Naive thymus-derived CD4-positive, alpha-beta T cell (primary cell): ENCODE measurements at regions not wholly inside any gene's neighbourhood (a gene's known extent, or its start where the extent isn't known, plus 50 kb on each side); places are given as distances from the start of the nearest gene placed in this dataset.

Experiments
- ATAC-seq: fragments of 150-1000 bp; cut with Tn5 transposase; 2 replicates; pipeline ENCODE4 v1.10.0; 2021; ENCODE audit warnings: mild to moderate bottlenecking, moderate library complexity
- CTCF ChIA-PET: fragments of 350-600 bp; sonication (Branson Sonifier 250); formaldehyde crosslinking; loops from one replicate; lab custom pipeline; 2021; ENCODE audit warnings: antibody characterized with exemption; lab: Charles Lee
- POLR2A ChIA-PET: fragments of 350-600 bp; sonication (Branson Sonifier 250); formaldehyde crosslinking; loops from one replicate; lab custom pipeline; 2021; ENCODE audit warnings: antibody characterized with exemption, inconsistent platforms; lab: Charles Lee
- DNase-seq, 9 donors: peaks; one replicate each; pipeline versions ENCODE4 v3.0.0 to v3.0.0-alpha.2; 2020 to 2022; ENCODE audit warnings: mixed read lengths in 1 of 9
- H3K27ac ChIP-seq: one replicate; pipeline ENCODE4 v1.7.0; 2013; ENCODE audit warnings: mild to moderate bottlenecking, low read depth, low read length, moderate library complexity
- H3K27me3 ChIP-seq, 2 donors: one replicate each; pipeline ENCODE4 v1.7.0; 2013; ENCODE audit warnings: low read length in 2 of 2, mild to moderate bottlenecking in 2 of 2, moderate library complexity in 2 of 2; ENCODE audit not compliant: control insufficient read depth in 2 of 2, insufficient read depth in 2 of 2
- H3K36me3 ChIP-seq, 3 experiments: 1 replicate in 2 of 3; 2 replicates in 1 of 3; pipeline ENCODE4 v1.7.0; 2013; ENCODE audit warnings: low read length in 3 of 3, mild to moderate bottlenecking in 3 of 3, moderate library complexity in 1 of 3; ENCODE audit not compliant: insufficient read depth in 3 of 3, control insufficient read depth in 2 of 3
- H3K4me1 ChIP-seq, 2 donors: one replicate each; pipeline ENCODE4 v1.7.0; 2013; ENCODE audit warnings: low read length in 2 of 2, mild to moderate bottlenecking in 2 of 2, moderate library complexity in 1 of 2; ENCODE audit not compliant: control insufficient read depth in 2 of 2, insufficient read depth in 2 of 2
- H3K4me3 ChIP-seq: 2 replicates; pipeline ENCODE4 v1.7.0; 2013; ENCODE audit warnings: mild to moderate bottlenecking, low read length
- H3K9me3 ChIP-seq, 3 experiments: 1 replicate in 2 of 3; 2 replicates in 1 of 3; pipeline ENCODE4 v1.7.0; 2013; ENCODE audit warnings: low read length in 3 of 3; ENCODE audit not compliant: control insufficient read depth in 2 of 3
- H3K27ac Mint-ChIP-seq, 9 donors: one replicate each; pipeline ENCODE4 v1.8.0; 2020 to 2022; ENCODE audit warnings: mixed read lengths in 9 of 9, mild to moderate bottlenecking in 8 of 9, moderate library complexity in 5 of 9, inconsistent platforms in 2 of 9
- H3K27me3 Mint-ChIP-seq, 5 donors: one replicate each; pipeline ENCODE4 v1.8.0; 2021 to 2022; ENCODE audit warnings: mixed read lengths in 5 of 5, mild to moderate bottlenecking in 1 of 5
- H3K36me3 Mint-ChIP-seq, 5 donors: one replicate each; pipeline ENCODE4 v1.8.0; 2020 to 2022; ENCODE audit warnings: mixed read lengths in 5 of 5, mild to moderate bottlenecking in 3 of 5, inconsistent platforms in 1 of 5
- H3K4me1 Mint-ChIP-seq, 7 donors: one replicate each; pipeline ENCODE4 v1.8.0; 2020 to 2022; ENCODE audit warnings: mixed read lengths in 7 of 7, mild to moderate bottlenecking in 3 of 7, inconsistent platforms in 1 of 7
- H3K4me3 Mint-ChIP-seq, 10 donors: one replicate each; pipeline ENCODE4 v1.8.0; 2020 to 2022; ENCODE audit warnings: mild to moderate bottlenecking in 10 of 10, mixed read lengths in 10 of 10, moderate library complexity in 6 of 10, inconsistent platforms in 2 of 10
- H3K9me3 Mint-ChIP-seq, 11 donors: one replicate each; pipeline ENCODE4 v1.8.0; 2020 to 2022; ENCODE audit warnings: mixed read lengths in 11 of 11, mild to moderate bottlenecking in 4 of 11, inconsistent platforms in 1 of 11, moderate library complexity in 1 of 11
- intact Hi-C, 2 donors: fragments of 100-400 bp; cut with micrococcal nuclease; formaldehyde crosslinking; loops; one replicate each; pipeline ENCODE4 v1.15.1; 2023

DNA sequence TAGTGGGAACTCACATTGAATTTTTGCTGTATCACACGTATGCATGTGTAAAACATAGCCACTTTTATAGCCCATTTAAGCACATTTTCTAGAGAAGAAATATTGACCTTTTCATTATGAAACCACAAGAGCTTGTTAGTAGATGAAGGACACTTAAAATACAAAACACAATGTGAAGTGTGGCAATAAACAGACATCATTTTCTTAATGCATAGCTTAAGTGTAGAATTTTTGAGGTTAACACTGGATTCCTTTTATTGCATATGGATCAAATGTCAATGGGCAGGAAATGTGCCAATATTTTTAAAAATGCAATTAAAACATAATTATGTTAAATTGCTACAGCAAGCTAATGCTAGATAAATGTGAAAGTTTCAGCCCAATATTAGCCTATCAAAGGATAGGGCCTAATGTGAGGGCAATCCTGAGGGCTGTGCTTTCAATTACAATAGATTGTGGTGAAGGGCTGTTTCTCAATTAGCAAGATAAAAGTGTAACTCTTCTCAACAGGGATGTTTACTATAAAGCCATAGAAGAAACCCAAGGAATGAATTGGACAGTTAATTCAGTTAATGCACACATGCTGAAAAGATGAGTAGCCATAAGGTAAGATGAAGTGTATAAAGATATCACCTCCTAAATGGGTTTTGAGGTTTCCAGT lies 489.0 kb upstream of the CDIN1 start:
- ChIA-PET POLR2A (no interaction called here), CTCF (no interaction called here)
- Mint-ChIP-seq H3K4me3 (no peak overlapping the region), H3K4me1 (no peaks in the 10 kb centered on the region), H3K9me3 (peaks cover 0 to 15% (median 6%) of the 10 kb centered on the region in 11 donors), H3K27me3 (peaks cover 0 to 3% (median 0%) of the 10 kb centered on the region in 5 donors), H3K27ac (no peak overlapping the region), H3K36me3 (no peaks in the 10 kb centered on the region)
- Histone ChIP-seq H3K36me3 (no peaks in the 10 kb centered on the region), H3K27ac (no peak overlapping the region), H3K9me3 (no peaks in the 10 kb centered on the region), H3K4me3 (no peak overlapping the region), H3K27me3 (no peaks in the 10 kb centered on the region), H3K4me1 (no peaks in the 10 kb centered on the region)
- ATAC-seq (no peak), DNase-seq (no peak)
- intact Hi-C loops, result no loop called here

DNA sequence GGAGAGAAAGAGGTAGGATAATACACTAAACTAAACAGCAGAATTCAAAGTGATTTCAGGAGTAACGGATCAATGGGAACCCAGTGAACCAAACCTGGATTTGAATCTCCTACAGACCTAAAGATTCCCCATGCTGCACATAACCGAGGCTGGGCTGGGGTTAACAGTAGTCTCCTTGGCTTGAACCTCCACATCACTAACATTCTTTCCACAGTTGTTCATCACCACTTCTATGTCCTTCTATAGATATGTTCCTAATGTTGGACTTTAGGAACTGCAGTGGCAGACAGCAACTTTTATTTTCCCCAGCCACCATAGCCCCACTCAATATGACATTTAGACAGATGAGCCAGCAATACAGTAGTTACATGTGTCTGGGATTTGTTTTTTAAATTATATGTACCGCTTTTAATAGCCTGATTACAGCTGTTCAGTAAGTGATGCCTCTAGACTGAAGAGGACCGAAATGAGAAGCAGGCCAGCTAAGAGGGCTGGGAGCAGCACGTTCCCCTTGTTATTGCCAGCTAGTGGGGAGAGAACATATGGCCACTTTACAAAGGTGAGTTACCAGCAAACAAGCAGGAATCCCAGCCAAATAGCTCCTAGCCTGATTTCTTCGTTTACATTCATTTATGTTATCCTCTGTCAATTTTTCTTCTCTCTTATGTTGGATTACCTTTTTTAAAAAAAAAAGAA lies 472.6 kb upstream of the CDIN1 start:
- POLR2A ChIA-PET, result no interaction called here
- Mint-ChIP-seq H3K27me3 (no peaks in the 10 kb centered on the region), H3K4me1 (no peaks in the 10 kb centered on the region), H3K27ac (no peak overlapping the region), H3K9me3 (peaks cover 0 to 5% (median under 1%) of the 10 kb centered on the region in 11 donors), H3K36me3 (no peaks in the 10 kb centered on the region), H3K4me3 (no peak overlapping the region)
- H3K27me3 ChIP-seq, result no peaks in the 10 kb centered on the region
- no peaks in the 10 kb centered on the region for H3K4me1 ChIP-seq
- H3K9me3 ChIP-seq, result no peaks in the 10 kb centered on the region
- CTCF ChIA-PET, result no interaction called here
- no peak for ATAC-seq
- no peaks in the 10 kb centered on the region for H3K36me3 ChIP-seq
- H3K4me3 ChIP-seq, result no peak overlapping the region
- intact Hi-C loops, result no loop called here
- no peak for DNase-seq
- H3K27ac ChIP-seq, result no peak overlapping the region

DNA sequence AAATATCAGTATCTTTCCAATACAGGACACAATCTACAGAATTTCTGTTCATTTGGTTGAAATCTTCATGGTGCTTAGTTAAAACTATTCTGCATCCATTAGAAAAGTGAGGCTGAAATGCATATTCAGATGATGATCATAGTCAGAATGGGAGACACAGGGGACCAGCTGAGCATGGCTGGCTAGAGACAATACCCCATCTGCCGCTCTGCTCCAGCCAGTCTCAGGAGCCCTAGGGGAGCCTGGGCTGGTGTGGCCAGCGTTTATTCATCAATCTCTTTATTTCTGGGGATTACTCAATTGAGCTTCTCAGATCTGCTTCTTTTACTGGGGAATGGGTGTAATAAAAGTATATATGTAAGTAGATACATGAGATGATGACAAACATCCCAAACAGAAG lies 470.9 kb upstream of the CDIN1 start:
- no peaks in the 10 kb centered on the region for H3K36me3 ChIP-seq
- ChIA-PET POLR2A (no interaction called here), CTCF (no interaction called here)
- Mint-ChIP-seq H3K4me3 (no peak overlapping the region), H3K27me3 (no peaks in the 10 kb centered on the region), H3K27ac (no peak overlapping the region), H3K9me3 (peaks cover 0 to 5% (median 0%) of the 10 kb centered on the region in 11 donors), H3K36me3 (no peaks in the 10 kb centered on the region), H3K4me1 (no peaks in the 10 kb centered on the region)
- intact Hi-C loops, result no loop called here
- H3K4me1 ChIP-seq, result no peaks in the 10 kb centered on the region
- no peak overlapping the region for H3K27ac ChIP-seq
- H3K4me3 ChIP-seq, result no peak overlapping the region
- H3K27me3 ChIP-seq, result no peaks in the 10 kb centered on the region
- ATAC-seq, result no peak
- DNase-seq, result no peak
- no peaks in the 10 kb centered on the region for H3K9me3 ChIP-seq

DNA sequence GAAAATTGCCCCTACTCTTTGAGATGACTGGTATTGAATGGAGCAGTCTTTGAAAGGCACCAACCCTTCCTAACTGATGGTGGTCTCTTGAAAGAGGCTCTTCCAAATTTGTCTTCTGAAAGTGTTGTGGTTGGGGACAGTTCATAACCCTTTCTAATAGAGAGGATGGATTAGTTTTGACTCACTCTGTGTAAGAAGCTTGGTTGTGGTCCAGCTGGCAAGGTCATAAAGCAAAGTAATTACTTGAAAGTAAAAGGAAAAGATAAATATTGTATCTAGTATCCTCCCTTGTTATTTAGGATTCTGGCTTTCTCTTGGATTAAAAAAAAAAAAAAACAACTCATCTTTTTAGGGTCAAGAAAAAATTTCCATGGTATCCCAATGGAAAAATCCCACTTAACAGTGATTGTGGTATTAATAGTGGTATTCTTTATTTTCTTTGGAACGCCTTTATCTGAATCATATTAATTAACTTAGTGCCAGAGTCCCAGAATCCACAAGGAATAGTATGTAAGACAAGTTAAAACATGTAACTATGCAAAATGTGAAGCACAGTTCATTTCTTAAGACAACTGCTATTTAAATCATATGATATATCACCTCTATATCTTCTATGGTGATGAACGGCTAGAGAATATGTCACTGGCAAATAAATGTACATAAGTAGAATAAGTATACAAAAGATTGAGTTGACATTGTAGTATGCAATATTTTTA lies 469.3 kb upstream of the CDIN1 start:
- Histone ChIP-seq H3K27ac (no peak overlapping the region), H3K36me3 (no peaks in the 10 kb centered on the region), H3K27me3 (no peaks in the 10 kb centered on the region), H3K4me3 (no peak overlapping the region), H3K9me3 (no peaks in the 10 kb centered on the region), H3K4me1 (no peaks in the 10 kb centered on the region)
- Mint-ChIP-seq H3K4me1 (no peaks in the 10 kb centered on the region), H3K36me3 (no peaks in the 10 kb centered on the region), H3K9me3 (peaks cover 0 to 5% (median 0%) of the 10 kb centered on the region in 11 donors), H3K27ac (no peak overlapping the region), H3K27me3 (peaks cover 0 to 1% (median 0%) of the 10 kb centered on the region in 5 donors), H3K4me3 (no peak overlapping the region)
- ATAC-seq (no peak), DNase-seq (no peak)
- ChIA-PET POLR2A (no interaction called here), CTCF (no interaction called here)
- intact Hi-C loops, result no loop called here

DNA sequence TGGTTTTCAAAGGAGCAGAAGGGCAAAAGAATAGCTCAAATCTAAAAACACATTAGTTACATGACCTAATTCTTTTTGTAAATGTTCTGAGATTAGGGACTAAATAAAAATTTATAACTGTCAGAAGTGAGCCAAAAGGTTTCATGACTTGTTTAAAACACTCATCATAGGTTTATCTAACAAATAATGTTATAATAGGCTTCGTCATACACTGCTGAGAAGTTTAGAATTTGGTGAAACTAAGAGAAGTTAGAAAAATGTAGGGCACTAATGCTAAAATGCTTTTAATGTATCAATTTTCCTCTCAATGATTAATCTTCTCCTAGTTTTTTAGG lies 468.8 kb upstream of the CDIN1 start:
- ChIA-PET POLR2A (no interaction called here), CTCF (no interaction called here)
- Histone ChIP-seq H3K4me3 (no peak overlapping the region), H3K36me3 (no peaks in the 10 kb centered on the region), H3K9me3 (no peaks in the 10 kb centered on the region), H3K4me1 (no peaks in the 10 kb centered on the region), H3K27me3 (no peaks in the 10 kb centered on the region), H3K27ac (no peak overlapping the region)
- intact Hi-C loops, result no loop called here
- H3K36me3 Mint-ChIP-seq, result no peaks in the 10 kb centered on the region
- DNase-seq (no peak), ATAC-seq (no peak)
- no peak overlapping the region for H3K4me3 Mint-ChIP-seq
- peaks cover 0 to 4% (median 0%) of the 10 kb centered on the region in 5 donors for H3K27me3 Mint-ChIP-seq
- no peaks in the 10 kb centered on the region for H3K4me1 Mint-ChIP-seq
- H3K9me3 Mint-ChIP-seq, result peaks cover 0 to 8% (median 0%) of the 10 kb centered on the region in 11 donors
- no peak overlapping the region for H3K27ac Mint-ChIP-seq

DNA sequence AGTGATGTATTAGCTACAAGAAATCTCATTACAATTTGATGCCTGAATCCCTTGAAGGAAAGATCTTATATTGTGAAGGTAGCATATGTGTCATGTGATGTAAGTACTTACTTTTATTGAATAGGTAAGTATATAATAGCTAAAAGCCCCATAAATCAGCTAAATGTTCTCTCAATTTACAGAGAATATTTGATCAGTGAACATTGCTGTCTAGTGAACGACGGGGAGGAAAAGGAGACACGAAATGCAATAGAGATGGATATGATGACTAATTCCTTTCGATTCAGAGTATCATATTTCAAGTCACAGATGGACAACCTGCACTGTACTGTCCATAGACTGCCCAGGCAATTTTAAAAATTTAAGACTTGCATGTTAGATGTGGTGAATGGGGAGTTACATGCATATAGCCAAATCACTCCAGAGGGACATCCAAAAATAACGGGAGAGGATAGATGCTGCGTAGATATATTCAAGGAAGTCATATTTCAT lies 462.1 kb upstream of the CDIN1 start:
- Mint-ChIP-seq H3K27me3 (peaks cover 0 to 9% (median 0%) of the 10 kb centered on the region in 5 donors), H3K4me3 (no peak overlapping the region), H3K4me1 (no peaks in the 10 kb centered on the region), H3K9me3 (peaks cover 0 to 18% (median 4%) of the 10 kb centered on the region in 11 donors), H3K36me3 (no peaks in the 10 kb centered on the region), H3K27ac (no peak overlapping the region)
- H3K4me3 ChIP-seq, result no peak overlapping the region
- no peak for ATAC-seq
- ChIA-PET POLR2A (no interaction called here), CTCF (no interaction called here)
- no peaks in the 10 kb centered on the region for H3K9me3 ChIP-seq
- H3K36me3 ChIP-seq, result no peaks in the 10 kb centered on the region
- no peaks in the 10 kb centered on the region for H3K27me3 ChIP-seq
- no peaks in the 10 kb centered on the region for H3K4me1 ChIP-seq
- DNase-seq, result no peak
- intact Hi-C loops, result no loop called here
- no peak overlapping the region for H3K27ac ChIP-seq
